GM18517 (cell line): ENCODE measurements at regions not wholly inside any gene's neighbourhood (a gene's known extent, or its start where the extent isn't known, plus 50 kb on each side); places are given as distances from the start of the nearest gene placed in this dataset.
"Not testable (repeated sequence)": the region's sequence is repeated elsewhere in the genome, so short reads cannot be mapped to it uniquely, and the experiment has no call there.

Source experiments
- ATAC-seq: cut with Tn5 transposase; IDR thresholded peaks from one replicate; pipeline ENCODE4 v1.9.1; 2021; ENCODE audit warnings: mild to moderate bottlenecking, moderate library complexity; ENCODE audit not compliant: unreplicated experiment

DNA sequence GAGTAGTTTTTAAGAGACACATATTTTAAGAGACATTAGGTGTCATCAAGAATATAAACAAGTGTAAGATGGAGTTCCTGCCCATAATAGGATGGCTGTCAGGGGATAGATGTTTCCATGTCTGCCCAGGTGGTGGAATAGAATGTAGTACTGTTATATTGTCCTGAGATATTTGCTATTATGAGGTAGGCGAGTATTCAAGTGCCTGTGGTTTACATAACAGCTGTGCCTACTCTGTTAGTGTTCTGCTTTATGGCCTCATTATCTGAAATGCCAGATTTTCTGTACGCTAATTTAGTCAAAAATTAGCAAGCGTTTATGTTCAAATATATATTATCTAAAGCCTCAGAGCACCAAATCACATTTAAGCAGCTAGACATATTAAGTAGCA lies 360.2 kb upstream of the ROPN1 start:
- ATAC-seq, result no peak

GRCh38 chr3:124353691-124354090 lies 361.8 kb upstream of the ROPN1 start:
- ATAC-seq, result no peak

DNA sequence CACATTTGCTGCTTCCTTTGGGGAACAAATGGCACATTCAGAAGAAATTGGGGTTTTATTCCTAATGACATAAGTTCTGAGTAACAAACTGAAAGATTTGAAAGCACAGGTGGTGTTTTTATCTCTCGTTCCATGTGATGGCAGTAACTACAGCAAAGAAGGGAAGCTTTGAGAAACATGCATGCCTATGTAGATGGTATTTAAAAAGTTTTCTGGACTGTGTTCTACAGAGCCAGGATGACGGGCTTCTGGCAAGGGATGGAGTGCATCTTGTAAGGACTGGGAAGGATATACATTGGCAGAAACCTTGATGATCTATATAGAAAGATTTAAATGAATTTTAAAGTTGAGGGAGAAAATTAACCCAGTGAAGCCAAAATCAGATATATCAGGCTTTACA lies 362.2 kb upstream of the ROPN1 start:
- ATAC-seq, result no peak

GRCh38 chr3:124358156-124358555 lies 366.2 kb upstream of the ROPN1 start:
- no peak for ATAC-seq

DNA sequence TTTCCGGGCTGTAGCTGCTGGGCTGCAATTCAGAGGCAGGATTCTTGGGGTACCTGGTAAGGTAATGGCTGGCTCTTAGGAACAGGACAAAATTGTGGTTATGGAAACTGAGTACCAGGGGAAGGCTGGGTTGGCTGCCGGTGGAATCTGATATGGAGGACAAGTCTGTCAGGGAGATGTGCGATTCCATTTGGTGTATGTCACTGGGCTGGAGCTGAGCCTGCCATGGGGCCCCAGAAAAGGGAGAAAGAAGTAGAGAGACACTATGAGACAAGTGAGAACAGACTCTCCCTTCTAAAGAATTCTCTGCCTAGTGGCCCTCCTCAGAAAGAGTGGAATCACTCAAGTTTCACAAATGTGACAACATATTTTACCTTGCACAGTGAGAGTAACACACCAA lies 368.2 kb upstream of the ROPN1 start:
- no peak for ATAC-seq

GRCh38 chr3:124360563-124360962 lies 368.6 kb upstream of the ROPN1 start:
- no peak for ATAC-seq

DNA sequence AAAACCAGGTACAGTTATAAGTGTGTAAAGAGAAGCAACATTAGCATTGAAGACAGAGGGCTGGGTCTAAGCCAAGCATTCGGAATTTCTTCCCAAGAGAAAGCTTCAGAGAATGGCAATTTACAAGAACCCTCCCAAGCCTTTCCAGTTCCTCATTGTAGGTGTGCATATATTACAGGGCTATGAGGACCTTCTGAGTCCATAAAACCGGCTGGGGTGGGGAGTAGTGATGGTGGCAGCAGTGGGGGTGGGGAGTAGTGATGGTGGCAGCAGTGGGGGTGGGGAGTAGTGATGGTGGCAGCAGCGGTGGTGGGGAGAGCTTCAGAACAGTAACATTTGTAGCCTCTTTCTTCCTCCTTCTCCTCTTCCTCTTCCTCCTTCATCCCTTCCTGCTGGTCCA lies 368.7 kb upstream of the UMPS start:
- ATAC-seq, result no peak

DNA sequence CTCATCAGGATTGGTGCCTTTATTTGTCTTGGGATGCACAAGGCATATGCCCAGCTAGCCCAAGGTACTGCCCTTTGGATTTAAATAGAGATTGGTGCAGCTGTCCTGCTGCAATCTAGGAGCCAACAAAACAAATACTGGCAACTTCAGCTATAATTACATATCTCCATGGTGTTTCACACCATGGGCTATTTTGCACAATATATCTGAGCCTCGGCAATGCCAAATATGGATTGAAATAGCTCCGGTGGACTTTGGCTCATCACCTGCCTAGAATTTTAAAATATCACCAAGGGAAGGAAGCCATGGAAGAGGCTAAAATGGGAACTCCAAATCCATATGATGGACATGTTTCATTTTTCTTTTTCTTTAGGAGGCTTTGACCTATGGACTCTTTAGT lies 367.8 kb upstream of the UMPS start:
- ATAC-seq, result no peak

- ATAC-seq, result no peak
Observed at GRCh38 chr3:124363476-124363875, 366.8 kb upstream of the UMPS start.

- ATAC-seq, result no peak
Observed at GRCh38 chr3:124364317-124365020, 365.8 kb upstream of the UMPS start.

GRCh38 chr3:124366655-124367054 lies 363.6 kb upstream of the UMPS start:
- not testable (repeated sequence) for ATAC-seq

DNA sequence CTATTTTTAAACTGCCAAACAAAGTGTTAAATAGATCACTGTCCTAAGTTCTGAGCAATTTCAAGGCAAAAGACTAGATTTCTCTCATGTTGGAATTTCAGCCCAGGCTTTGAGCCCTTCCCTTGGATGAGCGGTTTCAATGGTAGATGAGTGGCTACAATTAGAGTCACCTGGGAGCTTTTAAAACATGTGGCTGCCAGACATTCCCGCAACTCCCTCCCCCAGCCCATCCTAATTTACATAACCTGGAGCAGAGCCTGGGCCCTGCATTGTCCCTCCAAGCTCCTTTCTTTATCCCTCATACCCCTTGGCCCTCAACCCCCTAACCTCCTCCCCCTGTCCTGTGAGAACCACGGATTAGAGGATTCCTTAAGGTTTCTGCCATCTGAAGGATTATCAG lies 357.5 kb upstream of the UMPS start:
- no peak for ATAC-seq

DNA sequence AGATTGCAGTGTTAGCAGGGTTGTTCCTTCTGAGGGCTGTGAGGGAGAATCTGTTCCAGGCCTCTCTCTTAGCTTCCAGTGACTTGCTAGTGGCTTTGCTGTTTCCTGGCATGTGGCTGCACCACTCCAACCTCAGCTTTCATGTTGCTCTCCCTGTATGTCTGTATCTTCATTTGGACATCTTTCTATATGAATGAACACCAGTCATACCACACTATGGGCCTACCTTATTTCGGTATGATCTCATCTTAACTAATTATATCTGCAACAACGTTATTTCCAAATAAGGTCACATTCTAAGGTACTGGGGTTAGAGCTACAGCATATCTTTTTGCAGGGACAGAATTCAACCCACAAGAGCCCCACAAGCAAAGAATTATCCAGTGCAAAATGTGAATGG lies 356.7 kb upstream of the UMPS start:
- ATAC-seq, result no peak

DNA sequence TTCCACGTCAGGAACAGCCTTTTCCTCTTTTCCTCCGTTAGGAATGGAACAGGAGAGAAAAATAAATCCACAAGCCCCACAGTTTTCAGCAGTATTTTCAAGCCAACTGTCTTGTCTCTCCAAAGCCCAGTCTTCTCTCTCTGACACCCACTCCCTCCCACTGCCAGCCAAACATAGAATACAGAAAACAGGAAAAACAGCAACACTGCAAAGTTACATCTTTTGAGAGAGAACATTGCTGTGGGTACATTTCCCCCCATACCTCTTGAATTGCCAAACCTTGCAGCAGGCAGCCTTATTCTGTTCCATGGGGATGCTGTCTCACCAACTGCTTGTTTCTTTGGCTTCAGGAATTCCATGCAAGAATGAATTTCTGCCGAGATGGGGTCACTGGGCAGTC lies 355.7 kb upstream of the UMPS start:
- ATAC-seq, result no peak

DNA sequence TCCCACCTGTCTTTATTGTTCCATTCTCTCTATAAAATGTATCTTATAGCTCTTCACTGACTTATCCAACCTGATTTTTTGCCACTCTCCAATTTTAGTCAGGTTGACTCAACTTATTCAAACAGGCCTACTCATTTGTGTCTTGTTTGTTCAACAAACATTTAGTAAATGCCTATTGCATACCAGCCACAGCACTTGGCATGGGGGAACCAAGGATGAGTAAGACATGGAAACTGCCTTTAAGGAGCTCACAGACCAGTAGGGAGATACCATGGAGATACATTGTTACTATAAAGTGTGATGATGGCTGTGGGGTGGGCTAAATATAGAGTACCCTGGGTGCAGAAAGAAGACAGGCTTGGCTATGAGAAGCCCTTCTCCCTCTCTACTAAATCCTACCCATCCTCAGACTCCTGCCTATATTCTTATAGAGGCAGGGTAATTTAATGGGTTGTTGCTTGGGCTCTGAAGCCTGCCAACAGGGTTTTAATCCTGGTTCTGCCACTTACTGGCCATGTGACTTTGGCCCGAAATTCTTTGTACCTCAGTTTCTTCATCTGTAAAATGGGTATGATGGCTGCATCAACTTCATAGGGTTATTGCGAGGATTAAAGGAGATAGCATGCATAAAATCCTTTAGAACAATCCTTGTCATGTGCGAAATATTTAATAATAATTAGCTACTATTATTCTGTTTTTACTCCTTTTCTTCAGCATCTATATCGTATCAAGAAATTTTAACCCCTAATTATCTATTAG lies 348.5 kb upstream of the UMPS start:
- ATAC-seq, result no peak

GRCh38 chr3:124383051-124383450 lies 347.2 kb upstream of the UMPS start:
- ATAC-seq, result no peak

DNA sequence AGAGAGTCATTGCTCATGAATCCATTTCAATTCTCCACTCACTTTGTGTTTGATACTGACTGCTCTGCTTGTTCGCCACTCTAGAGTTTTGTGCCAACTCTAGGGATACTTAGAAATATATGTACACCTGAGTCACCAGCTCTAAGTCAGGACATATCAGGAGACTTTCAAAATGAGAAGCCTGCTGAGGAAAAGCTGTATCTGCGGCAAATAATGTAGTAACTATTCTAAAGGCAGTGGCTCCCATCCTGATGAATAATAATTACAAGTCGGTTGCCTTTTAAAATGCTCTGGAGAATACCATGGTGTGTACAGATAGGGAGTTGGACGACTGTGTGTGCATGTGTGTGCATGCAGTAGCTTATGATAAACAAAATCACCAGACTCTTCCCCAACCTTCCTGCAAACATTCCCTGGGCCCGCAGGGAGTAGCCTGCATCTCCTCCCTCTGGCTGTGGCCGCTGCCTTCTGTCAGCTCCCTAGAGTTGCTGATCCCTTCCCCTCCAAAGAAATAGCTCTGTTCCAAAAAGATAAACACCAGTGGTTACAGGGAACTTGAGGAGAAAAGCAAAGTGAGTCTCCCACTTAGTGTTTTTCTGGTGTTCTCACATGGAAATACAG lies 346.3 kb upstream of the UMPS start:
- no peak for ATAC-seq

DNA sequence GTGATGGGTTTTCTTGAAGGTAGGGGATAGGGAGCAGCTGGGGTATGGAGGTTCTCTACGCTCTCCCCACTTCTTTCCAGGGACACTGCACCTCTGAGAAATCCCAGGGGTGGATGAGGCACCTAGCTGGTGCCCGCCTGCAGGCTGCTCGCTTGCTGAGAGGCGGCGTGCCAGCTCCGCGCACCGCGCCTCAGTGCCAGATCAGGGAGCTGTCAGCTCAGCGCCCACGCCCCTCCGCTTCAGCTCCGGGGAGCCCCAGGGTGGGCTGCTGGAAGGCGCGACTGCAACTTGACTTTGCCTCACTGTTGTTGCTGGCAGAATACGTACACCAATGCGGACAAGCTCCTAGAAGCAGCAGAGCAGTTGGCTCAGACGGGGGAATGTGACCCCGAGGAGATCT lies 345.7 kb upstream of the UMPS start:
- no peak for ATAC-seq

DNA sequence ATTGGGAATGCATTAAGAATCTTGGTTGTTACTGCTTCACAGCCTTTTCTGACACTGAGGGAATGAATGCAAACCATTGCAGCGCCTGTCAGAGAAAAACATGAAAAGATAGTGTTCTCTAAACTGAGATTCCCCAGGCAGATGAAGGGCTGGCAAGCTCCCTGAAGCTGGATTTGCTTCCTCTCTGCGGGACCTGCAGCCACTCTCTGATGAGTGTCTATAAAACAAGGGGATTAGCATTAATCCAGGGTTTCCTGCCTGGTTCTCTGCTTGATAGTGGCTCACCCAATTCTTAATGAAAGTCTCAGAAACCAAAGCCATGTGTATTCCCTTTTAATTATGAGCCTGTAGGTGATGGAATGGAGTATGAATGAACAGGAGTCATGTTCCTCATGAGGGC lies 344.3 kb upstream of the UMPS start:
- no peak for ATAC-seq

- ATAC-seq, result no peak
Observed at GRCh38 chr3:124386996-124387595, 343.2 kb upstream of the UMPS start.

DNA sequence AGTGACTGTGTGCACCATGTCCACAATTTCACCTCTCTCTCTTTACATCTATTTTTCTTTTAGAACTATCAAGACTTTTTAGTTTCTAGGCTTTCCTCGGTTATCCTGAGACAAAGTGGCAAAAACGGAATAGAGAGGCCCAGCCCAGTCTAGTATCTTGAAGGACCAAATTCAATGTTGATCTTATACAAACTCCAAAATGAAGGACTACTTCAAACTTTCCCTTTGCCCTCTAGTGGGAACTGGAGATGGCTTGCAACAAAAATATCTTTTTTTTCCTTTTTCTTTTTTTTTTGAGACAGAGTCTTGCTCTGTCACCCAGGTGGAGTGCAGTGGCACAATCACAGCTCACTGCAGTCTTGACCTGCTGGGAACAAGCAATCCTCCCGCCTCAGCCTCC lies 338.5 kb upstream of the UMPS start:
- ATAC-seq, result no peak

DNA sequence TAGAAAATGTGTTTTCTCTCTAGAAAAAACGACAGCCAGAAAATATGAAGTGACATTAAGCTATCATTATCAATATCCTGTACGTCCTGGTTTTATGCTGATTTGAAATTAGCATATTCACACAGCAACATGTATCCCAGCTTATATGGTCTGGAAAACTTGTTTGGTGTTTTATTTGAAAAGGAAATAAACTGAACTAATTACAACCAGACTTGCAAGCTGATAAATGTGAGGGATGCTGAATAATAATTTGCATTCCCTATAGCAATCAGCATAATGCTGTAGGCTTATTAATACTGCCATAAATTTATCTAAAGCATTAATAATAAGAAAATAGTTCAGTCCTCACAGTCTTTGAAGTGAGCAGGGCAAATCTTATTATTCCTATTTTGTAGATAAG lies 336.9 kb upstream of the UMPS start:
- no peak for ATAC-seq
